GM21381 (cell line): ENCODE measurements at regions not wholly inside any gene's neighbourhood (a gene's known extent, or its start where the extent isn't known, plus 50 kb on each side); places are given as distances from the start of the nearest gene placed in this dataset.
"Not testable (repeated sequence)": the region's sequence is repeated elsewhere in the genome, so short reads cannot be mapped to it uniquely, and the experiment has no call there.

Experiments
- ATAC-seq: cut with Tn5 transposase; IDR thresholded peaks from one replicate; pipeline ENCODE4 v1.9.1; 2021; ENCODE audit warnings: mild to moderate bottlenecking, moderate library complexity; ENCODE audit not compliant: unreplicated experiment

DNA sequence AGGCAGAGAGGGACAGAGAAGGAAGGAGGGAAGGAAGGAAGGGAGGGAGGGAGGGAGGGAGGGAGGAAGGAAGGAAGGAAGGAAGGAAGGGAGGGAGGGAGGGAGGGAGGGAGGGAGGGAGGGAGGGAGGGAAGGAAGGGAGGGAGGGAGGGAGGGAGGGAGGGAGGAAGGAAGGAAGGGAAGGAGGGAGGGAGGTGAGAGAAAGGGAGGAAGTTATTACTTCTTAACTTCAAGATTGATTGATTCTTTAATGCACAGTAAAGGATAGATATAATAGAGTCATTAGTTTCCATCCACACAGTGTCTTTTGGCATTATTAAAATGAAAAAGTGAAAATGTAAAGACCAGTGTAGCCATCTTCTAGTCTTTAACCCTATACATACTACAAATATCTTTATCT, 682.9 kb downstream of the ZEB2 start:
- not testable (repeated sequence) for ATAC-seq

DNA sequence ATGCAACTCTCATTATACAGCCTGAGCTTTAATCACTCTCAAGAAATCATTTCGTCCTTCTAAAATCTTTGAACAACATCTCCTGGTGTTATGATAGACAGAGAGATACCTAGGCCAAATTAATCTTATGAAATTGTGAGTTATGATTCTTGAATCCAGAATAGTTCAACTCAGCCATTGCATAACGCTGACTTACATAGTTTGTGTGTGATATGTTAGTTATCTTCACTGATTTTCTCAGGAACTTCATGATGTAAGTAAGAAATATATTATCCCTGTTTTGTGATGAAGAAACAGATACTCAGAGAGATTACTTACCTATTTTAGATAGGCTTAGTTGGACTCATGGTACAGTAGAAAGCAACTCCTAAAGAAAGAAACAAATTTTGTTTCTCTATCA, 684.4 kb downstream of the ZEB2 start:
- ATAC-seq, result no peak

DNA sequence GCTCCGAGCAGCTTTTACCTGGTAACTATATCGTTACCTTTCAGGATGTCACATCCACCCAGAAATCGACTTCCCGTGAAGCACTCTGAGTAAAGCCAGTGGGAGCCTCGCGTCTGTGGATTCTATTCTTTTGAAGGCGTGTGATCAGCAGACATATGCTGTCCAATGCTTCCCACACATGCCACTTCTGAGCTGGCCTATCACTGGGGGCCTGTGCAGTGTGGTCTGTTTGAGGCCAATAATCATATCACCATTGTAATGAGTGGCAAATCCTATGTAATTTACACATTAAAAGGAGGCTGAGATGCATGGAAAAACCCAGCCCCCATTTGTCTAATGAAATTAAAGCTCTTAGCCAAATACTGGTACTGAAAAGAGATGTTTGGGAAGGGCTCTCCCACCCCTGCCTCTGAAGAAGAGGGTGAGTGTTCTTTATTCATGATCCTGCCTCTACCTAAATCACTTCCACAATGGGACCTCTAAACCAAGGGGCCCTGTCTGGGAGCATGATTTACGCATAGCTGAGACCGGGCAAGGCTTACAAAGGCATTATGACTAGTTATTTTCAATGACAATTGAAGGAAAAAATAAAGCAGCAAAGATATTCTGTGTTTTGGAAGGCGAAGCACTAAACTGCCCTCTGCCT, 686.8 kb downstream of the ZEB2 start:
- ATAC-seq, result no peak

DNA sequence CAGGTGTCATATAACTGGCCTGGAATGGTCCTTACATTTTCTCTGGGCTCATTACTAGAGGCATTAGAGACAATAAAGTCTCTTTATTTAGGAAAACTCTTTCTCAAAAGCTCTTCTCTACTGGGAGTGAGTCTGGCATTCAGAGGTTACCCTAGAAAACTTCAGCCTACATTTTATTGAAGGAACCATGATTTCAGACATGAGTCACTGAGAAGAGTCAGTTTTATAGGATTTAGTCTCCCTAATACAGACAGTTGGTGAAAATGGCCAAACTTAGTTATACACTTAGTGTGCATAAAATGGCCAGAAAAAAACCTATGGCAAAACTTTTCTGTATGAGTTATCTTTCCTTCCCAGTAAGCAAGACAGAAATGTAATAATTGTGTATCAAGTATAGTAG, 689.4 kb downstream of the ZEB2 start:
- ATAC-seq, result no peak

DNA sequence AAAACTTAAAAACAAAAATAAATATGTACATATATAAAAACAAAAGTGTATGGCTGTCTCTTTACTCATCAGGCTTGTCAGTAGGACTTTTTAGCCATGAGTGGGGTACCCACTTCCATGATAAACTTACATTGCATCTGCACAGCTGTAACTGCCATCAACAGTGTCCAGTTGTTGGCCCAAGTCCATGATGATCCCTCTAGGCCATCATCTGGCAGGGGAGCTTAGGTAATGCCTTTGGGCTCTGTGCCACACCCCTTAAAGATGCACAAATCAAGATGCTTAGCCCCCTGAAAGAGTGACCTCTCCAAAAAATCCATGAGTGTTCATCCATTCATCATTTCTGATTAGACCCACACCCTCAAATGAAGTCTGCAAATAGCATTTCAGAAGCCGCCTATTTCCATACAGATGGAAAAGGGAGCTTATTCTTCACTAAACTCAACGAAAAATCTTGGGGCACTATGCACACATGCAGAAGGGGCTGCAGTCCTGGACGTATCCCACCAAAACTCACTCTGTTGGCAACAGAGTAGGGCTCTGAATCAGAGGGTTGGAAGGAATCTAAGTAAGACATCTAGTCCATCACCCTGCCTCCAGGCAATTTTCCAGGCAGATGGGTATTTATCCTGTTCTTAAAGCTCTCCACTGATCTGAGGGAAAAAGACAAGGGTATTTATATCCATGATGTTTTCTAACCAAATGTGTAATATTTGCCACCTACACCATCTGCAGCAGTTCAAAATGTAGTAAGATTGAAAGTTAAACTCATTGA, 691.0 kb downstream of the ZEB2 start:
- no peak for ATAC-seq

DNA sequence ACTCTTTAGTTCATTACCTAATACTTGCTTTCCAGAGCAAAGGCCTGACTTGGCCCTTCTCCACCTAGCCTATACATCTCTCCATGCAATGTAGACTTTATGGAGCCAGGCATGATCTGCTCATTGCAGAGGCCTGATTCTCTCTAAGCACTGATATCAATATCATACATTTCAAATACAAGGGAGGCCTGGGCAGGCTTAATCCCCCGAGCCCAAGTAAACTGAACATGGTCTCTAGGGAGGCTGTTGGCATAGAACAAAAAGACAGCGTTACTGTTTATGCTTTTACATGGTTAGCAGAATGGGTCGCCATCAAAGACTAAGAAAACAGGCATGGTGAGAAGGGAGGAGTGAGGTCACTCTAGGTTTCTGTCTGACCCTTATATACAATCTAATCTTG, 695.1 kb downstream of the ZEB2 start:
- no peak for ATAC-seq

DNA sequence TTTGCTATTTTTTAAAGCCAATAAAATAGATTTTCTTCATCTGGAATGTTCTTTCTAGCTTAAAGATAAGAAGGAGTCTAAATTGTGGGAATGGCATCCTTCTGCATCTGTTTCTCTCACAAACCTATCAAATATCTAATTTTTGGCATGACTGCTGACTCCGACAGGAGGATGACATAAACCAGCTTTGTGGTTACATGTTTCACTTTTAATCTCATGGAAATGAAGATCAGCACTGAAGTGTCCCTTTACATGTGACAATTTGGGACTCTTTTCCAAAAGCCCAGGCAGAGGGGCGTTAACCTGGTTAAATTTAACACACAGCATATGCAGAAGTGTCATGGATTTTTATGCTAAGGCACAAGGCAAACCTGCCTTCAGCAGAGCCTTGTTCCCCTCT, 694.7 kb downstream of the ARHGAP15 start:
- ATAC-seq, result no peak

DNA sequence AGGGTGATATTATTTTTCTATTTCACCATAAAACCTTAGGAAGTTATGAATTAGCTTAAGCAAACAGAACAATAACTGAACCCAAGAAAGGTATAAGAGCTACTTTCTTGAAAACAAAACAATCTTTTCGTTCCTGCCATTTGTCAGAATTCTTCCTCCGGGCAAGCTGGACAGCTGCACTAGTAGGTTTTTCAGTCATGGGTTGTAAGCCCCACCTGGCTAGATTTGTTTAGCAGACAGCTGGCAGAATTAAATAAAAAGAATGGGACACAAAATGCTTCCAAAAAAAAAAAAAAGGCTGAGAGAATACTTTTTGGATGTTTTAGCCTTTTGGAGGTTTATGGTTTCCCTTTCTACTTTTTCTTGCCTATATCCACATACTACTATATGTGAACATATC, 694.1 kb downstream of the ARHGAP15 start:
- no peak for ATAC-seq

DNA sequence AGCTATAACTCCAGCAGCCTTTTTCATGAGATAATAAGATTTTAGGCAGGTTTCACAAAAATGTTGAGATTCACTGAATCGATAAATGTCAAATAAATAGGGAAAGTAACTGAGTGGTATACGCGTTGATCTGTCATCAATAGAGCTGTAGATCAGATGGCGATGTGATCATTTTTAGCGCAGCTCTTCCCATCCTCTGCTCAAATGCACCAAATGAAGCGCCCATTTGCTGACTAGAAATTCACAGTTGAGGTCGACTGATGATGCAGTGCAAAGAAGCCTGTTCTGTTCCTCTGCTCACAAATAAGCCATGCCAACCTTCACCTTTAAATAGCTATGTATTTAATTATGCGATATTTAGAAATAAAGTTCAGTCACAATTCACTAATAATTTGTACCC, 693.5 kb downstream of the ARHGAP15 start:
- no peak for ATAC-seq

DNA sequence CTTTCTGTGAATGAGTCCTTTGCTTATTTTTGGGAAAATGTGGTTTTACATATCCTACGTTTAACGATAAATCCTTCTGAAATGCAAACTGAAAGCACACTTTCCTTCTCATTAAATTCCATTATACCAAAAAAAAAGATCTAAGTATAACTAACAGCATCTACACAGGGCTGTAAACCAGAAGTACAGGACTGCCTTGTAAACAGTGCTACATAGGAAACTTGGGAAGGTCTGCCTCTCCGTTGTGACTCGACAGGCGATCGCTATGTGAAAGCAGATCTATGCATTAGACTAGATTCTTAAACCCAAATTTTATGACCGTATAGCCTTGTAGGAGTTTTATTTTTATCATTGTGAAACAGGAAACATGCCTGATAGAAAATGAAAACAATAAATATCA, 690.5 kb downstream of the ARHGAP15 start:
- ATAC-seq, result no peak

DNA sequence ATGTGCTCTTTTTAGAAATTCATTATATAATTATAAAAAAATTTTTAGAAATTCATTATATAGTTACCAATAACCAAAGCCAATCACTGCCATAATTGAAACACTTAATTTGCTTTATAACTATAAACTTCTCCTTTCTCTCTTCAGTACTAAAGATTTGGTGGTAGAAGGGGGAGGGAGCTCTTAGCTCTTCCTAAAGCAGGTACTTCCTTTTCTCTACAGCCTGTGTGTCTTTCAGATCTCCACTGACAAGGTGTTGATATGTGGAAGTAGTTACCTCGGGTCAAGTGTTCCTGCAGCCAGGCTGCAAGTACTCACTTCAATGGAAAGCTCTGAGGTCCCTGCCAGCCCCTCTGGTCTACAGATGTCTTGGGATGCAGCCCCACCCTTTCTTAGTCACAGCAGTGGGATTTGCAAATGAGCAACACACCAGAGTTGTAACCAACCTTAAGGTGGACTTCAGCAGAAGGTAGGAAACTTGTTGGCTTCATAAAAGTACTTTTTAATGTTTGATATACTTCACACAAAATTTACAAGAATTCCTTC, 690.0 kb downstream of the ARHGAP15 start:
- no peak for ATAC-seq
